Transverse colon (tissue), 4 donors: ENCODE measurements at regions not wholly inside any gene's neighbourhood (a gene's known extent, or its start where the extent isn't known, plus 50 kb on each side); places are given as distances from the start of the nearest gene placed in this dataset.

Experiments
- DNase-seq: peaks from one replicate; pipeline ENCODE4 v3.0.0-alpha.2; 2019
- H3K27ac ChIP-seq, 4 donors: fragments of 200-600 bp; sonication (generic); 2 replicates each; pipeline ENCODE4 v1.5.1; 2016 to 2018; ENCODE audit warnings: inconsistent platforms in 4 of 4
- H3K27me3 ChIP-seq: fragments of 200-600 bp; sonication (generic); 2 replicates; pipeline ENCODE4 v1.5.1; 2017; ENCODE audit warnings: inconsistent platforms
- H3K36me3 ChIP-seq, 4 donors: fragments of 200-600 bp; sonication (generic); 2 replicates each; pipeline ENCODE4 v1.5.1; 2017 to 2019; ENCODE audit warnings: inconsistent platforms in 4 of 4
- H3K4me1 ChIP-seq, 4 donors: fragments of 200-600 bp; sonication (generic); 2 replicates each; pipeline ENCODE4 v1.5.1; 2017 to 2020; ENCODE audit warnings: inconsistent platforms in 4 of 4
- H3K4me3 ChIP-seq, 4 donors: fragments of 200-600 bp; sonication (generic); 1 replicate in 1 of 4; 2 replicates in 3 of 4; pipeline versions ENCODE4 v1.5.1 to v1.6.1; 2017 to 2019; ENCODE audit warnings: inconsistent platforms in 4 of 4
- H3K9me3 ChIP-seq, 2 donors: fragments of 200-600 bp; sonication (generic); 2 replicates each; pipeline ENCODE4 v1.5.1; 2017 to 2019; ENCODE audit warnings: inconsistent platforms in 2 of 2
- CTCF ChIP-seq, 5 experiments: fragments of 200-600 bp in 3 of 5; fragments of 450-650 bp in 2 of 5; sonication (generic) in 3 of 5; IDR thresholded peaks; 1 replicate in 2 of 5; 2 replicates in 3 of 5; pipeline ENCODE4 v1.5.1; 2016 to 2017; ENCODE audit warnings: antibody characterized with exemption in 5 of 5, inconsistent platforms in 3 of 5, mild to moderate bottlenecking in 2 of 5, moderate library complexity in 1 of 5
- EP300 ChIP-seq: sonication (generic); formaldehyde crosslinking; IDR thresholded peaks from one replicate; pipeline ENCODE4 v1.6.1; 2017; ENCODE audit warnings: antibody characterized with exemption, low read depth
- POLR2A ChIP-seq: fragments of 450-650 bp; IDR thresholded peaks from one replicate; pipeline ENCODE4 v1.6.1; 2016; ENCODE audit warnings: antibody characterized with exemption, mild to moderate bottlenecking, moderate library complexity
- POLR2AphosphoS5 ChIP-seq, 3 donors: sonication (generic); formaldehyde crosslinking; IDR thresholded peaks; one replicate each; pipeline ENCODE4 v1.6.1; 2016; ENCODE audit warnings: antibody characterized with exemption in 3 of 3
- WGBS, 2 donors: methylation state at CpG; one replicate each; pipeline ENCODE4 v1.1.5; 2018; ENCODE audit warnings: low coverage in 1 of 2; 5-methylcytosine and 5-hydroxymethylcytosine counted together
- in situ Hi-C, 4 donors: fragments of 200-750 bp; cut with MboI; loops; one replicate each; pipeline versions ENCODE4 v1.15.0 to v1.15.1; 2017; ENCODE audit warnings: low sequenced_read_pairs in 3 of 4, low pct_ligation_motif_present in 1 of 4, low pct_unique_long_range_greater_than_20kb in 1 of 4
- intact Hi-C: fragments of 100-400 bp; cut with DNase I; formaldehyde crosslinking; loops from one replicate; pipeline ENCODE4 v1.15.1; 2023; ENCODE audit warnings: low total_unique reads

GRCh38 chr19:33878030-33878544 is 81.4 kb downstream of the KCTD15 start:
- H3K9me3 ChIP-seq, result no peaks in the 10 kb centered on the region
- in situ Hi-C loops, result no loop called here
- no peak overlapping the region for H3K4me3 ChIP-seq
- intact Hi-C loops, result no loop called here
- no peaks in the 10 kb centered on the region for H3K27me3 ChIP-seq
- DNase-seq, result no peak
- WGBS, 2 donors, result 74 to 87% methylated on average over 4 to 13 of the region's 13 CpGs
- H3K36me3 ChIP-seq, result no peaks in the 10 kb centered on the region
- H3K4me1 ChIP-seq, result no peaks in the 10 kb centered on the region
- TF ChIP-seq POLR2AphosphoS5 (IDR thresholded peaks at IDR 0.05), result no peak
- no peak for TF ChIP-seq EP300
- TF ChIP-seq POLR2A, result no peak
- no peak for TF ChIP-seq CTCF (IDR thresholded peaks at IDR 0.05)
- no peak overlapping the region for H3K27ac ChIP-seq

- H3K9me3 ChIP-seq, result no peaks in the 10 kb centered on the region
- 68 to 85% methylated on average over 3 to 11 of the region's 11 CpGs for whole genome bisulfite sequencing, 2 donors
Observed at GRCh38 chr19:33878910-33879810, 82.5 kb downstream of the KCTD15 start.

GRCh38 chr19:33879818-33880575 is 83.3 kb downstream of the KCTD15 start:
- intact Hi-C loops (no loop called here), in situ Hi-C loops (no loop called here)
- Histone ChIP-seq H3K9me3 (no peaks in the 10 kb centered on the region), H3K4me3 (no peak overlapping the region), H3K27me3 (no peaks in the 10 kb centered on the region), H3K4me1 (no peaks in the 10 kb centered on the region), H3K36me3 (no peaks in the 10 kb centered on the region), H3K27ac (peak overlapping the region in 1 of 4 donors; percentile 46)
- no peak for DNase-seq
- 47 to 94% methylated on average over 2 to 15 of the region's 15 CpGs for WGBS, 2 donors
- no peak for TF ChIP-seq POLR2A
- TF ChIP-seq EP300, result no peak
- no peak for TF ChIP-seq CTCF (IDR thresholded peaks at IDR 0.05)

More at GRCh38 chr19:33878910-33879810, 82.5 kb downstream of the KCTD15 start:
- intact Hi-C loops, result no loop called here
- no peak for DNase-seq
- Histone ChIP-seq H3K4me3 (no peak overlapping the region), H3K27ac (peak overlapping the region in 1 of 4 donors; percentile 46), H3K27me3 (no peaks in the 10 kb centered on the region), H3K4me1 (no peaks in the 10 kb centered on the region), H3K36me3 (no peaks in the 10 kb centered on the region)
- TF ChIP-seq POLR2A (no peak), CTCF (IDR thresholded peaks at IDR 0.05) (no peak), EP300 (no peak), POLR2AphosphoS5 (IDR thresholded peaks at IDR 0.05) (no peak)
- in situ Hi-C loops, result no loop called here

GRCh38 chr19:33883859-33884519 is 87.3 kb downstream of the KCTD15 start:
- WGBS, 2 donors, result 13 to 15% methylated on average over 8 to 12 of the region's 12 CpGs
- Histone ChIP-seq H3K9me3 (no peaks in the 10 kb centered on the region), H3K27me3 (no peaks in the 10 kb centered on the region), H3K36me3 (no peaks in the 10 kb centered on the region), H3K4me3 (no peak overlapping the region), H3K27ac (peak overlapping the region in 2 of 4 donors; percentile 1 to 30), H3K4me1 (no peaks in the 10 kb centered on the region)
- TF ChIP-seq POLR2A (no peak), CTCF (IDR thresholded peaks at IDR 0.05) (no peak), EP300 (no peak), POLR2AphosphoS5 (IDR thresholded peaks at IDR 0.05) (no peak)
- DNase-seq, result no peak
- intact Hi-C loops (no loop called here), in situ Hi-C loops (no loop called here)
